HepG2 (cell line): ENCODE measurements at regions not wholly inside any gene's neighbourhood (a gene's known extent, or its start where the extent isn't known, plus 50 kb on each side); places are given as distances from the start of the nearest gene placed in this dataset.

ENCODE experiments used
- EZH2 ChIP-seq: conservative IDR thresholded peaks from 2 replicates; pipeline ENCODE4 v1.6.1; 2012; ENCODE audit warnings: mild to moderate bottlenecking, low read depth, low read length, moderate library complexity
- HDAC6 ChIP-seq: fragments of 200-600 bp; sonication (generic); IDR thresholded peaks from 2 replicates; pipeline ENCODE4 v1.7.0; 2017; ENCODE audit warnings: mild to moderate bottlenecking, antibody characterized with exemption, low read length, low read depth
- MATR3 ChIP-seq: sonication (generic); formaldehyde crosslinking; IDR thresholded peaks from 2 replicates; pipeline ENCODE4 v1.4.0; 2020; ENCODE audit warnings: missing genetic modification reagents
- ZNF260 ChIP-seq: sonication (generic); formaldehyde crosslinking; IDR thresholded peaks from 2 replicates; pipeline ENCODE4 v1.4.0; 2020; ENCODE audit warnings: missing genetic modification reagents, low read depth, mild to moderate bottlenecking, borderline replicate concordance
- ZNF274 ChIP-seq: sonication (generic); formaldehyde crosslinking; IDR thresholded peaks from 2 replicates; pipeline ENCODE4 v1.5.1; 2020; ENCODE audit warnings: mild to moderate bottlenecking, missing genetic modification reagents

DNA sequence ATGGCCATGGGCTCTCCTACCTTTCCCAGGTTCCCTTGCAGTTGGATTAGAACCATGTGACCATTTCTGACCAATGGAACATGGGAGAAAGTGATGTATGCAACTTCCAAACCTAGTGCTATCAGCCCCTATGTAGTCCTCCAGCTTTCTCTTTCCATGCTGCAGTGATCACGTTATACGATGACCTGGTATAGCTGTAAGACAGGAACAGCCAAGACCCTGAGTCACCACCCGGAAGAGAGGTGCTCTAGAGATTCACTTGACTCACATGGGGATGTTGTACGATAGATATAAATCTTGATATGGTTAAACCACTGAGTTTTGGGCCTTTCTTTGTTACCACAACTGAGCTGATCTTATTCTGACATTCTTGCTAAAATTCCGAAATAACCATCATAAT is 65.1 kb downstream of the NOG start:
- TF ChIP-seq HDAC6, result no peak
- no peak for TF ChIP-seq ZNF260 (CRISPR knock-in tag)
- no peak for TF ChIP-seq MATR3
- no peak for TF ChIP-seq EZH2
- TF ChIP-seq ZNF274, result no peak
